CD4-positive, alpha-beta T cell treated with Interleukin-2 at 100 ng/mL for 4 hours (primary cell): ENCODE measurements at regions not wholly inside any gene's neighbourhood (a gene's known extent, or its start where the extent isn't known, plus 50 kb on each side); places are given as distances from the start of the nearest gene placed in this dataset.
"Not testable (repeated sequence)": the region's sequence is repeated elsewhere in the genome, so short reads cannot be mapped to it uniquely, and the experiment has no call there.

Experiments used
- DNase-seq: peaks from one replicate; pipeline ENCODE4 v3.0.0-alpha.2; 2020; ENCODE audit warnings: low spot score

- no peak for DNase-seq
Observed at GRCh38 chr11:15662285-15662684, 547.6 kb downstream of the INSC start.

GRCh38 chr11:15663777-15664218 is 549.1 kb downstream of the INSC start:
- no peak for DNase-seq

DNA sequence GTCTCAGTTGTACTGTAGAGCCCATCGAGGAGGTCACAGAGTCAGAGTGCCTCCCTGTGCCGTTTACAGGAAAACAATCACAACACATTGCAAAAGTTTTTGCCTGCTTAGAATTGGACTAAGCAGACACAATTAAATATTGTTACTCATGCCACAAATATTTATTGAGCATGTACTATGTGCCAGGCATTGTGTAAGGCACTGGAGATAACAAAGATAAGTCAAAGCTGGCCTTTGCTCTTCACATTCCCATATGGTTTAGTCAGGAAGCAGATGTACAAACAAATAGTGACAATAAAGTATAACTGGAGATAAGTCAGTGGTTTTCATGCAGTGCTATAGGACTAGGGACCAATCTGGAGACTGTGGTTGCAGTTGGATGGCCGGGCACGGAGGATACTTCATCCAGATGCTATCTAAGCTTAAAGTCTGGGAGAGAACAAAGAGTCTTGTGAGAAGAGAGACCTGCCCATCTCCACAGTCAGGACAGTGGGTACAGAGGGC is 550.7 kb downstream of the INSC start:
- DNase-seq = no peak

GRCh38 chr11:15667127-15667725 is 552.5 kb downstream of the INSC start:
- no peak for DNase-seq

- DNase-seq = no peak
Observed at GRCh38 chr11:15668718-15669117, 554.0 kb downstream of the INSC start.

DNA sequence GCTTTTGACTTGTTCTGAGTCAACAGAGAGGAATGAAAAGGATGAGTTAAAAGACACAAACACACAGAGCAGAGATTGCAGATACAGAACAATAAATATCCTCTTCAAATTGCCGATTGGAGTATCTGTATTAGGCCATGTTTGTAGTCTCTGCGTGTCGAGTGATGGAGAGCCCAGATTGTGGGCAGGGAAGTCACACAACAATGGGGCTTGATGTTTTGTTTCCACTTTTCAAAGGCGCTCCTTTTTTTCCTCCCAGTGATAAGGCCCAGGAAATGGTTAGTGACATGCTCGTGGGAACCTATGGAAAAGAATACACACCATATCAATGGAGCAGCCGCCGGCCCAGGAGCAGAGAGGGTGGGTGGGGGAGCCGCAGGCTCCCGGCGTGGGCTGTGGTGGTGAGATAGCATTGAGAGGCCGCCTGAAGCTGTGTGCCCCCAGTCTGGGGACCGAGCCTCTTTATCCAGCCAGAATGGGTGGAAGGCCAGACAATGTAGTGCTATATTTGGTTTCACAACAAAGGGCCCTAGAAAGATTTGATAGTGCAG is 555.9 kb downstream of the INSC start:
- DNase-seq = no peak

GRCh38 chr11:15671216-15671615 is 556.5 kb downstream of the INSC start:
- no peak for DNase-seq

- DNase-seq = no peak
Observed at GRCh38 chr11:15672825-15673224, 558.1 kb downstream of the INSC start.

DNA sequence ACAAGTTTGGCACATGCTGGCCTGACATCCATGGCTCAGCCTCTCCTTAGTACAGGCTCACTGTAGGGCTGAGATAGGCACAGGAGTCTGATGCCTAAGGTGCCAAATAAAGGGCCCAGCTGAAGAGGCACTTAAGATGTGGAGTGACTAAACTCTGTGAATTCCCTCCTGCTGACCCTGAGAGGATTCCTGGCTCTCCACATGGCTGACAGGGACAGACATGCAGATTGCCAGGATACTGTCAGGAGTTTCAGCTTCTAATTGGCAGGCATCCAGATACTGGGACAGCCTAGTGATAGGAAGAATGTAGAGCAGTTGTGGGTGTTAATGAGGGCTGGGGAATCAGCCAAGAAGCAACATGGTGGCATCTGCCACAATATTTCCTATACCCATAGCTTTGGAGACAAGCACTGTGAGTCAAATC is 558.7 kb downstream of the INSC start:
- no peak for DNase-seq

DNA sequence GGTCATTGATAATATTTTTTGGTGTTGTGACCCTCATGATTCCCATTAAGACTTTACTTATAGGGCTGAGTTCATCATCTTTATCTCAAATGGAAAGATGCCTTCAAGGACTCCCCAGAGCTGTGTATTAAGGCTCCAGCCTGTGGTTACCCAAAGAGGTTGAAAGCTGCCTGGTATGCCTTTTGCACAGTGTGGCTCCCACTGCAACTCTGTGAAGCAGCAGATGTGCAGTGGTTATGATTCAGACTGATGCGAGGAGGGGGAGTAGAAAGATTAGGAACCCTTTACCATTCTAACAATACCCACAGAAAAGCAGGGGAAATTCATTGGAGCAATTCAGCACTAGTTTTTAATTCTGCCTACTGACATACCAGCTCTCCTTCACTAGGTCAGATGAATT is 560.0 kb downstream of the INSC start:
- DNase-seq = no peak

- no peak for DNase-seq
Observed at GRCh38 chr11:15675683-15676082, 561.0 kb downstream of the INSC start.

DNA sequence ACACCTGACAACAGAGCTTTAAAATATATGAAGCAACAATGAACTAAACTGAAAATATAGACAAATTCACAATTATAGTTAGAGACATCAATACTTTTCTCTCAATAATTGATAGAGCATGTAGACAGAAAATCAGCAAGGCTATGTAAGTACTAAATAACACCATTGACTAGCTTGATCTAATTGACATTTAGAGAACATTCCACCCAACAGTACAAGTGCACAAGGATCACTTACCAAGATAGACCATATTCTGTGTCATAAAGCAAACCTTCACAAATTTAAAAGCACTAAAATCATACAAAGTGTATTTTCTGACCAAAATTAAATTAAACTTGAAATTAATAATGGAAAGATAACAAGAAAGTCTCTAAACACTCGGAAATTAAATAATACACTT is 562.5 kb downstream of the INSC start:
- DNase-seq = no peak

GRCh38 chr11:15683528-15683927 is 568.8 kb downstream of the INSC start:
- DNase-seq = no peak

DNA sequence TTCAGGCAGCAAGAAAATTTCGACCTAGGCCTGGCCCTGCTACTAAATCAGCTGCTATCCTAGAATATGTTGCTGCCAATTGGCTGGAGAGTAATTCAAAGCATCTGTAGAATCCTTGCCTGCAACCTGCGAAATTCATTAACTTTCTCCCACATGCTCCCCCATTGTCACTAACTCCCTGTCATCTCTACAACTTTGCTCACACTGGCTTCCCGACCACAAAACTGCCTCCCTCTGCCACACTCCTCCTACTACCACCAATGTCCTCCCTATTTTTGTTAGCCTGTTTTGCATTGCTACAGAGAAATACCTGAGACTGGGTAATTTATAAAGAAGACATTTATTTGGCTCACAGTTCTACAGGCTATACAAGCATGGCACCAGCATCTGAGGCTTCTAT is 570.6 kb downstream of the INSC start:
- no peak for DNase-seq

GRCh38 chr11:15686259-15686658 is 571.5 kb downstream of the INSC start:
- DNase-seq = not testable (repeated sequence)

DNA sequence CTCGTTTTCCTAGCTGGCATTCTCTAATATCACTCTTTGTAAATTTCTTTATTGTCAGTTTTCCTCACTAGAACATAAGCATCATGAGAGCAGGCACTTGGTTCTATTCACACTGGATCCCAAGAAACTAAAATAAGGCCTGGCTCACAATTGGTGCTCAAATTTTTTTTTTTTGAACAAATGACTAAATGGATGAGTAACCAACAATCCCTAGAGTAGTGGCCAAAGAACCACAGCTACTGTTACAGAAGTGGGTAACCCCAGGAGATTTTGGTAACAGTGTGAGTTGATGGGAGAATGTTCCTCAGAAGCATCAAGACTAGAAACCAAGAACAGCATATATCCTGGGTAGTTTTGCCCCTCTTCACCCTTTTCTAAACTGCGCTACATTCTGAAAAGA is 572.6 kb downstream of the INSC start:
- DNase-seq = no peak

GRCh38 chr11:15688351-15688792 is 573.6 kb downstream of the INSC start:
- DNase-seq = no peak

- DNase-seq = no peak
Observed at GRCh38 chr11:15690320-15690719, 575.6 kb downstream of the INSC start.

DNA sequence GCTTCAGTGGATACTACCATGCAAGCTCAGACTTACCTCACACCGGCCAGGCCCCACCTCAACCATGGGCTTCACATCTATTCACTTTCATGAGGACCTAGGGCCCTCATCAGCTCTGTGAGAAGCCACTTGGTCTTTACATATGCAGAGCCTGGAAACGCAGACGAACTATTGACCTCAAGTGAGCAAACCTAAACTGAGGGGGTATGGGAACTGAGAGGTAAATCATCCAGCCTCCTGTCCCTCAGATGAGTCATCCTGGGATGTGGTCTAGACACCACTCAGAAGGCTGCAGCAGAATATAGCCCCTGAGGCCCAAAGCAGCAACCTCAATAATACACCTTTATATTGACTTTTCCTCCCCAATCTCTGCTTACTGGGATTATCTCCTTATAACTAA is 578.0 kb downstream of the INSC start:
- no peak for DNase-seq

- no peak for DNase-seq
Observed at GRCh38 chr11:15695096-15695721, 580.5 kb downstream of the INSC start.

GRCh38 chr11:15696069-15696468 is 581.3 kb downstream of the INSC start:
- no peak for DNase-seq

DNA sequence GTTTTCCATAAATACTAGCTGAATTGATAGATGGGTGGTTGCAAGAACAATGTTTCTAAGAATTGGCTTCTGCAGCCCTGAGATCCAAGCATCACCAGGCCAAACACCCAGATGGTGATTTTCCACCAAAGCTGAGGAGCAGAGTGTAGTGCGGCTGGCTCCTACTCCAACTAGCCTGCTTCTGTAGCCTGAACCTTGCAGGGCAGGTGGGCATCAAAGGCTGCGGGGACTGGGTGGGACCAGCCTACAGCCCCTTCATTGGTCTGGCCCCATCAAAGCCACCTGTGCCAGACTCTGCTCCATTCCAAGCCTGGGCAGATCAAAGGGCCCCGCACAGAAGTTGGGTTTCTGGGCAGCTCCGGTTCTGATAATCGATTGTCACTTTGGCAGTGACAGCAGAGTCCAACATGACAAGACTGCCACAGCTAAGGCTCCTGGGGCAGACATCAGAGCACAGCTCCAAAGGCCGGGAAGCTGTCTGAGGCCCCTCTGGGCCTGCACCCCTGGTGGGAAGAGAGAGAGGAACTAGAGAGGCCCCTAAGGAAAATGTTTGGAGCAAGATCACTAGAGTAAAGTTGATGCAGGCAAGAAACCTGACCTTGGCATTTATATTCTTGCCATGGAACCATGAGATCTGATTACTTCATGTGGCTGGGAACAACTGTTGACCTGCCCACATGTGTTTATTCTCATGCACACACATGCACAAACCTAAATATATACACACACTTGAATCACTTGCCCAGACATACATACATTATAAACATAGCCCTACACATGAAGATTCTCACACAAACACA is 582.9 kb downstream of the INSC start:
- DNase-seq = no peak

DNA sequence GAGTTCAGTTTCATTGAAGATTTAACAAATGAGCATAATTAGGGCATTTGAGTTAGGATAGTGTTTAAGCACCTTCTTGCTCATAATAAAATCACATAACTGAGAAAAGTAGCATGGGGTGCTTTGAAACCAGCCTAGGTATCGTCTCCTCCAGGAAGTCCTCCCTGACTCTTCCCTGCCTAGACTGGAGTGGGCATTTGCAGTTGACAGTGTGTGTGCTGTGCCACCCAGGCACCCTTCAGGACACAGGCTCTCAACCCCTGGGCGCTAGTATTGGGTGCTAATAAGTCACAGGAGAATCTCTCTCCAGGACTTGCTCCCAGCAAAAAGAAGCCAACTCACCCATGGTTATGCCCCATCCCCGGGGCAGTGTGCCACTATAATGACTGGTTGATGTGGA is 584.1 kb downstream of the INSC start:
- no peak for DNase-seq
